Natural killer cell (primary cell): ENCODE measurements at regions not wholly inside any gene's neighbourhood (a gene's known extent, or its start where the extent isn't known, plus 50 kb on each side); places are given as distances from the start of the nearest gene placed in this dataset.
"Not testable (repeated sequence)": the region's sequence is repeated elsewhere in the genome, so short reads cannot be mapped to it uniquely, and the experiment has no call there.

ENCODE experiments used
- ATAC-seq, 3 donors: fragments of 150-1000 bp in 2 of 3; fragments of 200-7000 bp in 1 of 3; cut with Tn5 transposase; 1 replicate in 1 of 3; 2 replicates in 2 of 3; pipeline ENCODE4 v1.10.0; 2021; ENCODE audit warnings: mild to moderate bottlenecking in 2 of 3, moderate library complexity in 2 of 3
- DNase-seq, 2 donors: peaks; one replicate each; pipeline versions ENCODE4 v3.0.0 to v3.0.0-alpha.2; 2013 to 2021; ENCODE audit warnings: mixed read lengths in 1 of 2
- H3K27ac ChIP-seq: one replicate; pipeline ENCODE4 v1.5.1; 2013; ENCODE audit warnings: mild to moderate bottlenecking, low read length
- H3K27me3 ChIP-seq: one replicate; pipeline ENCODE4 v1.6.1; 2013; ENCODE audit warnings: low read length; ENCODE audit not compliant: control insufficient read depth, insufficient read depth
- H3K36me3 ChIP-seq: one replicate; pipeline ENCODE4 v1.6.1; 2013; ENCODE audit warnings: low read length; ENCODE audit not compliant: control insufficient read depth, insufficient read depth
- H3K4me1 ChIP-seq: one replicate; pipeline ENCODE4 v1.6.1; 2013; ENCODE audit warnings: low read length; ENCODE audit not compliant: control insufficient read depth, insufficient read depth
- H3K4me3 ChIP-seq: one replicate; pipeline ENCODE4 v1.5.1; 2013; ENCODE audit warnings: low read length
- H3K9me3 ChIP-seq: one replicate; pipeline ENCODE4 v1.6.1; 2013; ENCODE audit warnings: low read length; ENCODE audit not compliant: control insufficient read depth, insufficient read depth
- H3K27ac Mint-ChIP-seq, 2 donors: one replicate each; pipeline ENCODE4 v1.8.0; 2022; ENCODE audit warnings: mild to moderate bottlenecking in 2 of 2, mixed read lengths in 2 of 2, moderate library complexity in 1 of 2
- H3K27me3 Mint-ChIP-seq, 2 donors: one replicate each; pipeline ENCODE4 v1.8.0; 2022; ENCODE audit warnings: low read depth in 2 of 2, mixed read lengths in 2 of 2
- H3K36me3 Mint-ChIP-seq: one replicate; pipeline ENCODE4 v1.8.0; 2022; ENCODE audit warnings: mixed read lengths
- H3K4me1 Mint-ChIP-seq, 2 donors: one replicate each; pipeline ENCODE4 v1.8.0; 2022; ENCODE audit warnings: mixed read lengths in 2 of 2
- H3K4me3 Mint-ChIP-seq: one replicate; pipeline ENCODE4 v1.8.0; 2022; ENCODE audit warnings: mild to moderate bottlenecking, moderate library complexity, mixed read lengths
- H3K9me3 Mint-ChIP-seq, 2 donors: one replicate each; pipeline ENCODE4 v1.8.0; 2022; ENCODE audit warnings: mixed read lengths in 2 of 2
- CTCF ChIP-seq: fragments of 200-600 bp; IDR thresholded peaks from one replicate; pipeline ENCODE4 v1.8.0; 2022; ENCODE audit warnings: antibody characterized with exemption
- WGBS: methylation state at CpG from one replicate; pipeline ENCODE4 v1.1.7; 2013; ENCODE audit warnings: missing lambda C conversion rate; ENCODE audit not compliant: insufficient coverage; 5-methylcytosine and 5-hydroxymethylcytosine counted together
- intact Hi-C: fragments of 100-400 bp; cut with micrococcal nuclease; formaldehyde crosslinking; loops from one replicate; pipeline ENCODE4 v1.14.2; 2022

- DNase-seq = no peak
- Histone ChIP-seq H3K4me1 (peaks cover 9% of the 10 kb centered on the region), H3K36me3 (no peaks in the 10 kb centered on the region), H3K27ac (no peak overlapping the region), H3K9me3 (no peaks in the 10 kb centered on the region), H3K27me3 (no peaks in the 10 kb centered on the region), H3K4me3 (no peak overlapping the region)
- no peak for ATAC-seq
- Mint-ChIP-seq H3K4me3 (no peak overlapping the region), H3K36me3 (no peaks in the 10 kb centered on the region), H3K27me3 (peaks cover 0 to 14% of the 10 kb centered on the region in 2 donors), H3K27ac (no peak overlapping the region), H3K4me1 (peaks cover 8 to 12% of the 10 kb centered on the region in 2 donors), H3K9me3 (no peaks in the 10 kb centered on the region)
- WGBS = 82% methylated on average over 6 of the region's 6 CpGs
- no peak for TF ChIP-seq CTCF
- intact Hi-C loops = no loop called here
Observed at GRCh38 chrX:65586491-65586890, 51.9 kb upstream of the LAS1L start.

GRCh38 chrX:65585226-65585625, 50.6 kb upstream of the LAS1L start:
- H3K36me3 Mint-ChIP-seq, DNase-seq, H3K27ac ChIP-seq, intact Hi-C loops, H3K4me3 ChIP-seq, H3K9me3 Mint-ChIP-seq, ATAC-seq, H3K36me3 ChIP-seq, H3K27me3 ChIP-seq, H3K4me3 Mint-ChIP-seq, H3K4me1 Mint-ChIP-seq, H3K9me3 ChIP-seq, H3K4me1 ChIP-seq, H3K27ac Mint-ChIP-seq: not testable (repeated sequence)
- H3K27me3 Mint-ChIP-seq = peaks cover 0 to 14% of the 10 kb centered on the region in 2 donors
- WGBS = 47% methylated on average over 13 of the region's 13 CpGs
